Effector memory CD8-positive, alpha-beta T cell (primary cell): ENCODE measurements at regions not wholly inside any gene's neighbourhood (a gene's known extent, or its start where the extent isn't known, plus 50 kb on each side); places are given as distances from the start of the nearest gene placed in this dataset.

Experiments
- ATAC-seq: fragments of 150-1000 bp; cut with Tn5 transposase; replicated peaks from 2 replicates; pipeline ENCODE4 v1.10.0; 2021; ENCODE audit warnings: mild to moderate bottlenecking, moderate library complexity
- DNase-seq, 3 experiments: peaks; one replicate each; pipeline ENCODE4 v3.0.0; 2021
- H3K27ac Mint-ChIP-seq, 2 donors: one replicate each; pipeline ENCODE4 v1.8.0; 2022; ENCODE audit warnings: mild to moderate bottlenecking in 2 of 2, mixed read lengths in 2 of 2, moderate library complexity in 2 of 2
- H3K27me3 Mint-ChIP-seq, 2 donors: one replicate each; pipeline ENCODE4 v1.8.0; 2022; ENCODE audit warnings: mixed read lengths in 2 of 2
- H3K36me3 Mint-ChIP-seq: one replicate; pipeline ENCODE4 v1.8.0; 2022; ENCODE audit warnings: mild to moderate bottlenecking, moderate library complexity, mixed read lengths; ENCODE audit not compliant: insufficient read depth
- H3K4me1 Mint-ChIP-seq, 2 donors: one replicate each; pipeline ENCODE4 v1.8.0; 2022; ENCODE audit warnings: low read depth in 2 of 2, mixed read lengths in 2 of 2
- H3K4me3 Mint-ChIP-seq, 2 donors: one replicate each; pipeline ENCODE4 v1.8.0; 2022; ENCODE audit warnings: mild to moderate bottlenecking in 2 of 2, mixed read lengths in 2 of 2, moderate library complexity in 2 of 2
- H3K9me3 Mint-ChIP-seq, 2 donors: one replicate each; pipeline ENCODE4 v1.8.0; 2022; ENCODE audit warnings: mixed read lengths in 2 of 2

GRCh38 chr7:110139056-110139455 is 951.9 kb upstream of the LRRN3 start:
- Mint-ChIP-seq H3K27me3 (no peaks in the 10 kb centered on the region), H3K27ac (no peak overlapping the region), H3K36me3 (no peaks in the 10 kb centered on the region), H3K9me3 (no peaks in the 10 kb centered on the region), H3K4me1 (no peaks in the 10 kb centered on the region), H3K4me3 (no peak overlapping the region)
- ATAC-seq, result no peak
- no peak for DNase-seq

- no peaks in the 10 kb centered on the region for H3K9me3 Mint-ChIP-seq
- H3K27me3 Mint-ChIP-seq, result no peaks in the 10 kb centered on the region
- ATAC-seq, result no peak
- H3K4me1 Mint-ChIP-seq, result no peaks in the 10 kb centered on the region
- H3K4me3 Mint-ChIP-seq, result no peak overlapping the region
- no peaks in the 10 kb centered on the region for H3K36me3 Mint-ChIP-seq
- no peak overlapping the region for H3K27ac Mint-ChIP-seq
- no peak for DNase-seq
These were observed 947.9 kb upstream of the LRRN3 start for GRCh38 chr7:110142939-110143526.

- Mint-ChIP-seq H3K9me3 (no peaks in the 10 kb centered on the region), H3K4me1 (no peaks in the 10 kb centered on the region), H3K4me3 (no peak overlapping the region), H3K27ac (no peak overlapping the region), H3K36me3 (no peaks in the 10 kb centered on the region), H3K27me3 (no peaks in the 10 kb centered on the region)
- ATAC-seq (no peak), DNase-seq (no peak)
These were observed 946.3 kb upstream of the LRRN3 start for GRCh38 chr7:110144599-110144998.

- H3K27ac Mint-ChIP-seq, result no peak overlapping the region
- H3K9me3 Mint-ChIP-seq, result peaks cover 0 to 10% of the 10 kb centered on the region in 2 donors
- no peaks in the 10 kb centered on the region for H3K27me3 Mint-ChIP-seq
- DNase-seq, result no peak
- ATAC-seq, result no peak
- H3K36me3 Mint-ChIP-seq, result no peaks in the 10 kb centered on the region
- H3K4me1 Mint-ChIP-seq, result no peaks in the 10 kb centered on the region
- no peak overlapping the region for H3K4me3 Mint-ChIP-seq
These were observed 942.9 kb upstream of the LRRN3 start for GRCh38 chr7:110148054-110148453.

- H3K27me3 Mint-ChIP-seq, result no peaks in the 10 kb centered on the region
- ATAC-seq (no peak), DNase-seq (no peak)
- H3K27ac Mint-ChIP-seq, result no peak overlapping the region
- H3K9me3 Mint-ChIP-seq, result peaks cover 0 to 10% of the 10 kb centered on the region in 2 donors
- no peaks in the 10 kb centered on the region for H3K4me1 Mint-ChIP-seq
- no peaks in the 10 kb centered on the region for H3K36me3 Mint-ChIP-seq
- no peak overlapping the region for H3K4me3 Mint-ChIP-seq
These were observed 937.7 kb upstream of the LRRN3 start for GRCh38 chr7:110153222-110153621.

- H3K36me3 Mint-ChIP-seq, result no peaks in the 10 kb centered on the region
- no peak for DNase-seq
- H3K4me1 Mint-ChIP-seq, result no peaks in the 10 kb centered on the region
- H3K27ac Mint-ChIP-seq, result no peak overlapping the region
- ATAC-seq, result no peak
- no peaks in the 10 kb centered on the region for H3K27me3 Mint-ChIP-seq
- peaks cover 0 to 1% of the 10 kb centered on the region in 2 donors for H3K9me3 Mint-ChIP-seq
- no peak overlapping the region for H3K4me3 Mint-ChIP-seq
These were observed 934.4 kb upstream of the LRRN3 start for GRCh38 chr7:110156511-110156910.

- H3K36me3 Mint-ChIP-seq, result no peaks in the 10 kb centered on the region
- no peaks in the 10 kb centered on the region for H3K4me1 Mint-ChIP-seq
- H3K27ac Mint-ChIP-seq, result no peak overlapping the region
- H3K27me3 Mint-ChIP-seq, result no peaks in the 10 kb centered on the region
- H3K4me3 Mint-ChIP-seq, result no peak overlapping the region
- peaks cover 0 to 1% of the 10 kb centered on the region in 2 donors for H3K9me3 Mint-ChIP-seq
- no peak for DNase-seq
- ATAC-seq, result no peak
These were observed 933.1 kb upstream of the LRRN3 start for GRCh38 chr7:110157631-110158362.

- no peak for ATAC-seq
- DNase-seq, result no peak
These were observed 922.9 kb upstream of the LRRN3 start for GRCh38 chr7:110168010-110168409.

GRCh38 chr7:110170841-110171240 is 920.1 kb upstream of the LRRN3 start:
- Mint-ChIP-seq H3K4me3 (no peak overlapping the region), H3K9me3 (peaks cover 0 to 8% of the 10 kb centered on the region in 2 donors), H3K36me3 (no peaks in the 10 kb centered on the region), H3K4me1 (no peaks in the 10 kb centered on the region), H3K27me3 (no peaks in the 10 kb centered on the region), H3K27ac (no peak overlapping the region)
- ATAC-seq, result no peak
- no peak for DNase-seq

More at GRCh38 chr7:110168010-110168409, 922.9 kb upstream of the LRRN3 start:
- no peaks in the 10 kb centered on the region for H3K27me3 Mint-ChIP-seq
- H3K4me3 Mint-ChIP-seq, result no peak overlapping the region
- no peaks in the 10 kb centered on the region for H3K4me1 Mint-ChIP-seq
- no peaks in the 10 kb centered on the region for H3K36me3 Mint-ChIP-seq
- no peak overlapping the region for H3K27ac Mint-ChIP-seq
- H3K9me3 Mint-ChIP-seq, result peaks cover 0 to 6% of the 10 kb centered on the region in 2 donors

- Mint-ChIP-seq H3K4me1 (no peaks in the 10 kb centered on the region), H3K9me3 (peaks cover 0 to 2% of the 10 kb centered on the region in 2 donors), H3K27me3 (no peaks in the 10 kb centered on the region), H3K36me3 (no peaks in the 10 kb centered on the region), H3K27ac (no peak overlapping the region), H3K4me3 (no peak overlapping the region)
- DNase-seq (no peak), ATAC-seq (no peak)
These were observed 913.5 kb upstream of the LRRN3 start for GRCh38 chr7:110177463-110177862.

- no peaks in the 10 kb centered on the region for H3K27me3 Mint-ChIP-seq
- no peak overlapping the region for H3K4me3 Mint-ChIP-seq
- ATAC-seq (no peak), DNase-seq (no peak)
- no peak overlapping the region for H3K27ac Mint-ChIP-seq
- no peaks in the 10 kb centered on the region for H3K4me1 Mint-ChIP-seq
- no peaks in the 10 kb centered on the region for H3K9me3 Mint-ChIP-seq
- no peaks in the 10 kb centered on the region for H3K36me3 Mint-ChIP-seq
These were observed 911.9 kb upstream of the LRRN3 start for GRCh38 chr7:110179037-110179436.

- ATAC-seq (no peak), DNase-seq (no peak)
- no peak overlapping the region for H3K4me3 Mint-ChIP-seq
- H3K27ac Mint-ChIP-seq, result no peak overlapping the region
- H3K4me1 Mint-ChIP-seq, result no peaks in the 10 kb centered on the region
- peaks cover 0 to 4% of the 10 kb centered on the region in 2 donors for H3K9me3 Mint-ChIP-seq
- H3K36me3 Mint-ChIP-seq, result no peaks in the 10 kb centered on the region
- H3K27me3 Mint-ChIP-seq, result no peaks in the 10 kb centered on the region
These were observed 909.2 kb upstream of the LRRN3 start for GRCh38 chr7:110181768-110182167.

GRCh38 chr7:110186334-110186733 is 904.6 kb upstream of the LRRN3 start:
- H3K36me3 Mint-ChIP-seq, result no peaks in the 10 kb centered on the region
- peaks cover 5 to 9% of the 10 kb centered on the region in 2 donors for H3K9me3 Mint-ChIP-seq
- H3K27ac Mint-ChIP-seq, result no peak overlapping the region
- H3K4me1 Mint-ChIP-seq, result no peaks in the 10 kb centered on the region
- no peak for DNase-seq
- no peaks in the 10 kb centered on the region for H3K27me3 Mint-ChIP-seq
- no peak overlapping the region for H3K4me3 Mint-ChIP-seq
- ATAC-seq, result no peak

GRCh38 chr7:110187877-110188554 is 902.9 kb upstream of the LRRN3 start:
- no peak for DNase-seq
- H3K36me3 Mint-ChIP-seq, result no peaks in the 10 kb centered on the region
- no peaks in the 10 kb centered on the region for H3K27me3 Mint-ChIP-seq
- H3K27ac Mint-ChIP-seq, result no peak overlapping the region
- H3K9me3 Mint-ChIP-seq, result peaks cover 5 to 9% of the 10 kb centered on the region in 2 donors
- no peak for ATAC-seq
- H3K4me1 Mint-ChIP-seq, result no peaks in the 10 kb centered on the region
- H3K4me3 Mint-ChIP-seq, result no peak overlapping the region
